GM12878 (cell line): ENCODE measurements at regions not wholly inside any gene's neighbourhood (a gene's known extent, or its start where the extent isn't known, plus 50 kb on each side); places are given as distances from the start of the nearest gene placed in this dataset.

Experiments
- ATAC-seq: fragments of 200-7000 bp; cut with Tn5 transposase; 3 replicates; pipeline ENCODE4 v1.9.1; 2020; ENCODE audit warnings: mild to moderate bottlenecking, moderate library complexity
- BruUV-seq: library from RNA; stranded (reverse); fragments of 400-500 nt; replicated peaks from 2 replicates; lab custom pipeline; 2021; lab: Mats Ljungman, UMichigan
- CTCF ChIA-PET: fragments of 300-600 bp; sonication (Branson Sonifier 250); formaldehyde crosslinking; extraction: SDS; loops from one replicate; lab custom pipeline; 2021; ENCODE audit warnings: inconsistent platforms; lab: Yijun Ruan, JAX
- POLR2A ChIA-PET: fragments of 350-600 bp; formaldehyde crosslinking; extraction: SDS; loops from one replicate; lab custom pipeline; 2021; ENCODE audit warnings: inconsistent platforms; lab: Charles Lee
- RAD21 ChIA-PET: fragments of 300-600 bp; sonication (Branson Sonifier 250); formaldehyde crosslinking; loops from one replicate; lab custom pipeline; 2023; ENCODE audit warnings: antibody characterized with exemption; ENCODE audit not compliant: unreplicated experiment; lab: Charles Lee
- SMC1A ChIA-PET: fragments of 300-600 bp; sonication (Branson Sonifier 250); formaldehyde crosslinking; loops from one replicate; lab custom pipeline; 2023; ENCODE audit not compliant: unreplicated experiment, uncharacterized antibody; lab: Charles Lee
- DNase-seq: peaks from one replicate; pipeline ENCODE4 v3.0.0-alpha.2; 2011; ENCODE audit warnings: low read depth, low spot score
- FAIRE-seq: peaks from 3 replicates; lab custom pipeline; 2011; peaks lifted over from hg19 to GRCh38; lab: Jason Lieb, UNC
- H2AFZ ChIP-seq: 2 replicates; pipeline ENCODE4 v1.6.0; 2011; ENCODE audit warnings: low read depth, low read length, control low read depth; ENCODE audit not compliant: control insufficient read depth
- H3K27ac ChIP-seq: 2 replicates; pipeline ENCODE4 v1.5.1; 2011; ENCODE audit warnings: control low read depth; ENCODE audit not compliant: control insufficient read depth, insufficient read depth
- H3K27me3 ChIP-seq, 2 experiments: replicated peaks in 1 of 2; 2 replicates each; pipeline versions ENCODE4 v1.6.0 to v1.6.1; 2011; ENCODE audit warnings: low read length in 1 of 2; ENCODE audit not compliant: control insufficient read depth in 2 of 2, insufficient read depth in 2 of 2
- H3K36me3 ChIP-seq, 2 experiments: 2 replicates each; pipeline ENCODE4 v1.5.1; 2011; ENCODE audit warnings: low read length in 1 of 2; ENCODE audit not compliant: control insufficient read depth in 2 of 2, insufficient read depth in 2 of 2
- H3K4me1 ChIP-seq: 2 replicates; pipeline ENCODE4 v1.6.1; 2011; ENCODE audit warnings: mild to moderate bottlenecking, low read length, moderate library complexity, mixed read lengths; ENCODE audit not compliant: control insufficient read depth, insufficient read depth
- H3K4me2 ChIP-seq: 2 replicates; pipeline ENCODE4 v1.6.0; 2011; ENCODE audit warnings: control low read depth; ENCODE audit not compliant: control insufficient read depth, insufficient read depth
- H3K4me3 ChIP-seq: fragments of 200-600 bp; sonication (generic); 2 replicates; pipeline ENCODE4 v1.5.1; 2016
- H3K79me2 ChIP-seq: 2 replicates; pipeline ENCODE4 v1.6.0; 2011; ENCODE audit warnings: low read length; ENCODE audit not compliant: control insufficient read depth, insufficient read depth
- H3K9ac ChIP-seq: 2 replicates; pipeline ENCODE4 v1.8.0; 2011; ENCODE audit warnings: low read length, control low read depth, mixed read lengths; ENCODE audit not compliant: control insufficient read depth, insufficient read depth
- H3K9me3 ChIP-seq: replicated peaks from 3 replicates; pipeline ENCODE4 v1.5.1; 2011; ENCODE audit warnings: mild to moderate bottlenecking, low read length; ENCODE audit not compliant: control insufficient read depth, insufficient read depth
- H4K20me1 ChIP-seq: 2 replicates; pipeline ENCODE4 v1.6.0; 2011; ENCODE audit not compliant: control insufficient read depth, insufficient read depth
- BRCA1 ChIP-seq: IDR thresholded peaks from 2 replicates; pipeline ENCODE4 v1.6.1; 2011; ENCODE audit warnings: low read depth, low read length, improper control_type of control experiment
- CHD2 ChIP-seq: IDR thresholded peaks from 2 replicates; pipeline ENCODE4 v1.6.1; 2011; ENCODE audit warnings: low read depth, low read length, improper control_type of control experiment, borderline replicate concordance
- CHD4 ChIP-seq: fragments of 200-600 bp; sonication (generic); IDR thresholded peaks from 2 replicates; pipeline ENCODE4 v1.6.1; 2016; ENCODE audit warnings: mild to moderate bottlenecking
- CREM ChIP-seq: IDR thresholded peaks from 2 replicates; pipeline ENCODE4 v1.6.1; 2014; ENCODE audit warnings: antibody characterized with exemption, low read depth
- EED ChIP-seq: sonication (generic); IDR thresholded peaks from 2 replicates; pipeline ENCODE4 v1.6.1; 2016; ENCODE audit warnings: antibody characterized with exemption, low read depth
- EZH2 ChIP-seq: IDR thresholded peaks from 2 replicates; pipeline ENCODE4 v1.6.1; 2012; ENCODE audit warnings: low read depth, mild to moderate bottlenecking, control low read depth, inconsistent platforms, low read length, borderline replicate concordance; ENCODE audit not compliant: control insufficient read depth
- FOS ChIP-seq: IDR thresholded peaks from 3 replicates; pipeline ENCODE4 v1.6.1; 2011; ENCODE audit warnings: borderline replicate concordance; ENCODE audit not compliant: insufficient read length; ENCODE audit errors: extremely low read depth
- FOXK2 ChIP-seq: fragments of 450-650 bp; IDR thresholded peaks from 2 replicates; pipeline ENCODE4 v1.6.1; 2017; ENCODE audit warnings: mild to moderate bottlenecking, moderate library complexity
- GATAD2B ChIP-seq: fragments of 450-650 bp; conservative IDR thresholded peaks from 2 replicates; pipeline ENCODE4 v1.6.1; 2017; ENCODE audit warnings: low read depth, mild to moderate bottlenecking, moderate library complexity
- HDGF ChIP-seq: fragments of 450-650 bp; IDR thresholded peaks from 2 replicates; pipeline ENCODE4 v1.6.1; 2016; ENCODE audit warnings: antibody characterized with exemption
- NFYB ChIP-seq: IDR thresholded peaks from 2 replicates; pipeline ENCODE4 v1.6.1; 2011; ENCODE audit warnings: low read depth, mild to moderate bottlenecking, low read length, improper control_type of control experiment, moderate library complexity; ENCODE audit not compliant: insufficient read depth
- POLR2AphosphoS5 ChIP-seq: IDR thresholded peaks from 2 replicates; pipeline ENCODE4 v1.6.1; 2011; ENCODE audit warnings: mild to moderate bottlenecking, low read length, inconsistent platforms
- POU2F2 ChIP-seq: IDR thresholded peaks from 3 replicates; pipeline ENCODE4 v1.6.1; 2011; ENCODE audit warnings: low read depth, mild to moderate bottlenecking, low read length, borderline replicate concordance
- PRDM15 ChIP-seq: fragments of 450-650 bp; formaldehyde crosslinking; IDR thresholded peaks from 2 replicates; pipeline ENCODE4 v1.4.0; 2020; ENCODE audit warnings: mild to moderate bottlenecking, moderate library complexity
- RB1 ChIP-seq: fragments of 450-650 bp; formaldehyde crosslinking; IDR thresholded peaks from 2 replicates; pipeline ENCODE4 v1.6.1; 2017; ENCODE audit warnings: mild to moderate bottlenecking, borderline replicate concordance
- SUZ12 ChIP-seq: fragments of 200-600 bp; sonication (generic); IDR thresholded peaks from one replicate; pipeline ENCODE4 v1.6.1; 2018; ENCODE audit warnings: antibody characterized with exemption, mild to moderate bottlenecking; ENCODE audit not compliant: unreplicated experiment
- TCF12 ChIP-seq: IDR thresholded peaks from 2 replicates; pipeline ENCODE4 v1.6.1; 2011; ENCODE audit warnings: low read depth, mild to moderate bottlenecking, low read length
- WGBS: methylation state at CpG from one replicate; pipeline ENCODE4 v1.1.6; 2016; ENCODE audit warnings: low lambda C conversion rate; ENCODE audit not compliant: insufficient replicate concordance, insufficient coverage; ENCODE audit errors: missing lambda C conversion rate; 5-methylcytosine and 5-hydroxymethylcytosine counted together
- in situ Hi-C: fragments of 300-500 bp; cut with MboI; formaldehyde crosslinking; loops from 9 replicates; pipeline ENCODE4 v1.14.3; 2018; ENCODE audit warnings: mixed read lengths
- intact Hi-C: fragments of 100-400 bp; cut with micrococcal nuclease; formaldehyde crosslinking; loops from one replicate; pipeline ENCODE4 v1.14.2; 2022; ENCODE audit not compliant: unreplicated experiment

DNA sequence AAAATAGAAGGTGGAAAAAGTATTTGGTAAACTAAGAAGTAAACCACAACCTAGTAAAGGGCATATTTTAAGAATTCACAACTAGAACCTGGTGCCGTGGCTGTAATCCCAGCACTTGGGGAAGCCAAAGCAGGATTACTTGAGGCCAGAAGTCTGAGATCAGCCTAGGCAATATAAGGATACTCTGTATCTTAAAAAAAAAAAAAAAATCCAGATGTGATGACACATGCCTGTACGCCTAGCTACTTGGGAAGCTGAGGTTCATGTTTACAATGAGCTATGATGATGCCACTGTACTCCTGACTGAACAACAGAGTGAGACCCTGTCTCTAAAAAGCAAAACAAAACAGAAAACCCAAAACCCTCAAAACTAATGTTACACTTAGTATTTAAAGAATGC is 156.5 kb upstream of the XIST start:
- ATAC-seq (no peak), FAIRE-seq (no peak)
- no peaks in the 10 kb centered on the region for H3K4me1 ChIP-seq
- H3K27ac ChIP-seq = no peak overlapping the region
- no peaks in the 10 kb centered on the region for H3K36me3 ChIP-seq
- POLR2A ChIA-PET = no interaction called here
- H4K20me1 ChIP-seq = no peaks in the 10 kb centered on the region
- in situ Hi-C loops = no loop called here
- no peak overlapping the region for H3K9ac ChIP-seq
- no peak overlapping the region for H3K4me3 ChIP-seq
- H3K9me3 ChIP-seq = no peaks in the 10 kb centered on the region
- H3K79me2 ChIP-seq = no peaks in the 10 kb centered on the region
- TF ChIP-seq SUZ12 = no peak
- TF ChIP-seq POLR2AphosphoS5 = no peak
- TF ChIP-seq BRCA1 = no peak
- TF ChIP-seq RB1 = no peak
- TF ChIP-seq CREM = no peak
- no peak for TF ChIP-seq FOS
- TF ChIP-seq, all 136 proteins: peak for 0
- BruUV-seq = no TSS peak
- no peaks in the 10 kb centered on the region for H3K27me3 ChIP-seq
- no peak overlapping the region for H3K4me2 ChIP-seq
- ChIA-PET SMC1A (interaction anchor here (0.6 kb wide), 2 partner anchors 103 to 1732 kb away, joined by 3 read pairs; no protein-coding TSS in a partner anchor), CTCF (no interaction called here), RAD21 (no interaction called here)
- intact Hi-C loops = no loop called here
- 95% methylated on average over 2 of the region's 2 CpGs for WGBS
- DNase-seq = no peak
- no peak overlapping the region for H2AFZ ChIP-seq

GRCh38 chrX:73992019-73992418 is 139.5 kb upstream of the XIST start:
- H3K9me3 ChIP-seq = peaks cover 7% of the 10 kb centered on the region; the same call in 2 of the 3 replicates
- ChIA-PET CTCF (no interaction called here), RAD21 (no interaction called here), POLR2A (no interaction called here), SMC1A (interaction anchor here (1.2 kb wide), 1 partner anchor 14 kb away, joined by 3 read pairs; no protein-coding TSS in a partner anchor)
- no TSS peak for BruUV-seq
- no peak overlapping the region for H2AFZ ChIP-seq
- no peak overlapping the region for H3K4me3 ChIP-seq
- intact Hi-C loops = no loop called here
- H3K79me2 ChIP-seq = no peaks in the 10 kb centered on the region
- H4K20me1 ChIP-seq = no peaks in the 10 kb centered on the region
- no peak for DNase-seq
- no peak overlapping the region for H3K4me2 ChIP-seq
- in situ Hi-C loops = no loop called here
- no peak for ATAC-seq
- 0 out of 2 replicates have a peak, but pooled peaks cover 3% of the 10 kb centered on the region for H3K4me1 ChIP-seq
- H3K36me3 ChIP-seq = peaks cover 0 to 5% of the 10 kb centered on the region in 2 experiments; a peak in 1 of 4 replicates
- 100% methylated on average over 6 of the region's 6 CpGs for WGBS
- H3K9ac ChIP-seq = no peak overlapping the region
- no peak for FAIRE-seq
- no peak overlapping the region for H3K27ac ChIP-seq
- H3K27me3 ChIP-seq = no peaks in the 10 kb centered on the region
- TF ChIP-seq CHD2 (no peak), CHD4 (no peak), CREM (no peak), EZH2 (no peak), EED (no peak), FOXK2 (no peak), POU2F2 (no peak), TCF12 (no peak), PRDM15 (CRISPR knock-in tag) (no peak), RB1 (no peak), NFYB (no peak), HDGF (no peak), GATAD2B (no peak)
